Frontal cortex (tissue), 3 donors: ENCODE measurements at regions not wholly inside any gene's neighbourhood (a gene's known extent, or its start where the extent isn't known, plus 50 kb on each side); places are given as distances from the start of the nearest gene placed in this dataset.
A peak's percentile ranks its signal among the peaks of the same experiment; 100 is the strongest.

ENCODE experiments used
- DNase-seq, 2 donors: peaks; one replicate each; pipeline ENCODE4 v3.0.0; 2012; ENCODE audit warnings: low spot score in 2 of 2
- FAIRE-seq: peaks from 2 replicates; lab custom pipeline; 2012; peaks lifted over from hg19 to GRCh38; lab: Jason Lieb, UNC
- donor health status: control.
- donor health status: control.
- donor health status: control.

DNA sequence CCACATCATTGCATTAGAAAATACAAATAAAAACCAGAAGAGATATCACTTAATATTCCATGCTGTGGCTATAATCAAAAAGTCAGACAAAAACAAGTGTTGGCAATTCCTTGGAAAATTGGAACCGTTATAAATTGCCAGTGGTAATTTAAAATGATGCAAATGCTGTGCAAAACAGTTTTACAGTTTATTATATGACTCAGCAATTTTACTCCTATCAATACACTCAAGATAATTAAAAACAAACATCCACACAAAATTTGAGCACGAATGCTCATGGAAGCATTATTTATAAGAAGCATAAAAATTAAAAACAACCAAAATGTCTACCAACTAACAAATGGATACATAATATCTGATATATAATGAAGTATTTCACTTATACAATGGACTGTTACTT lies 728.8 kb downstream of the CBLN2 start:
- no peak for DNase-seq
- no peak for FAIRE-seq

DNA sequence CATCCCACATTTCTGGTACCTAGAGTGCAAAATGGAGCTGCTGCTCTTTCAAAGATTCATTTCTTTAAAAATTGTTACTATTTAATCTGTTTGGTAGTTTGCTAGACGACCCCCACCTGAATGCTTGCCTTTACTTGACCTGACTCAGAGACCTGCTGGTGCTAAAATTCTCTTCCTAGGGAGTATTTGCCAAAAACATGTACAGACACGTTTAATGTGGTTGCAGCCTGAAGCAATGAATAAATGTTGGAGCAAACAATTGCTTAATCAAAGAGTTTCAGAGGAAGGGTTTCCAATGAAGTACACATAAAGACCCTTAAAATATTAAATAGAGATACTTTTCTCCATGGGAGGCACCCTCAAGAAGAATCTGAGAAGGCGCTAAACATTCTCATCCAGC lies 734.4 kb downstream of the CBLN2 start:
- DNase-seq (no peak), FAIRE-seq (no peak)

DNA sequence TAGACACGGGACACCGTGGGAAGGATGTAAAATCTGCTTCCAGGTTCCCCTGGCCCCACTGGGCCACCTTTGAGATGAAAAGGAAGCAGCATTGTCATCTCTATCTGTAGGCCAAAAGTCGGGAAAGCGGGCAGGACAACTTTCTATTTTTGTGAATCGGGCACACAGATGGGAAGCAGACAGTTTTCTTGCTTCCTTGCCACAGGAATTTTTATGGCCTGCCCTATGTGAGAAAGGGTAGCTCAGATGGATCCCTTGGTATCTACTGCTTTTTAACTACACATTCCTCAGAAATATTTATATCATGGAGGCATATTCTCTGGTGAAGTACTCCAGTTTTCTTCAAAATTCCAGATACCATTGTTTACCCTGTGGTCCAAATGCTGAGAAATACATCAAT lies 735.5 kb downstream of the CBLN2 start:
- no peak for FAIRE-seq
- no peak for DNase-seq

DNA sequence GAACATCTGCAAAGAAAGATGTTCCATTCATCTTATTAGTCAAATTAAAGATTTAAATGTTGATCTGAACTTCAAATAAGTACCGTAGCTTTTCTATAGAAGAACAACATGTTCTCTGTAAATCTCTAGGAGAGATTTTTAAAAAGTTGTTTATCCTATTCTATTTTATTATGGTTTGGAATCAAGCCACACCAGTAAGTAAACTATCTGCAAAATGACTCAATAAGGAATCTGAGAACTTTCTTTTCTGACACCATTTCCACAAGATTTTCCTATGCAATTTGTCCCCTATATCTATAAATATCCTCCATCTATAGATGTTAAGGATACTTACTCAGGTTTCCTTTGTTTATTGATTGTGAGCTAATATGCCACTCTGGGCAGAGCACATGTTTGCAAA lies 736.6 kb downstream of the CBLN2 start:
- no peak for FAIRE-seq
- no peak for DNase-seq

DNA sequence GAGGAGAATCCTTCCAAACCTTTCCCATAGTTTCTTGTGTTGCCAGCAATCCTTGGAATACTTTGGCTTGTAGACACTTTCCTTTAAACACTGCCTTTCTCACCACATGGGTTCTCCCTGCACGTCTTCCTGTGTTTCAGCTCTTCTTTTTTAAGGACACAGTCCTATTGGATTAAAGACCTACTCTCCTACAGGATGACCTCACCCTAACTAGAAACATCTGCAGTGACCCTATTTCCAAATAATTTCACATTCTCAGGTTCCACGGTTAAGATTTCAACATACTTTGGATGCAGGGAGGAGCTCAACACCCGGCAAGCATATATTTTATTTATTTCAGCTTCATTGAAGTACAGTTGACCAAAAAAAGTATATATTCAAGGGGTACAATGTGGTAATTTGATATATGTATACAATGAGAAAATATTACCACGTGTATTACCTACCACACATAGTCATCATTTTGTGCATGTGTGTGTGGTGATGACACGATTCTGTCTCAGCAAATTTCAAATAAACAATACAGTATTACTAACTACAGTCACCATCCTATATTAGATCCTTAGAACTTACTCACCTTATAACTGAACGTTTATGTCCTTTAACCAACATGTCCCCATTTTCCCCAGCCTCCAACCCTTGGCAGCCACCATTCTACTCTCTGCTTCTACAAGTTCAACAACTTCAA lies 745.0 kb downstream of the CBLN2 start:
- FAIRE-seq (no peak), DNase-seq (no peak)

DNA sequence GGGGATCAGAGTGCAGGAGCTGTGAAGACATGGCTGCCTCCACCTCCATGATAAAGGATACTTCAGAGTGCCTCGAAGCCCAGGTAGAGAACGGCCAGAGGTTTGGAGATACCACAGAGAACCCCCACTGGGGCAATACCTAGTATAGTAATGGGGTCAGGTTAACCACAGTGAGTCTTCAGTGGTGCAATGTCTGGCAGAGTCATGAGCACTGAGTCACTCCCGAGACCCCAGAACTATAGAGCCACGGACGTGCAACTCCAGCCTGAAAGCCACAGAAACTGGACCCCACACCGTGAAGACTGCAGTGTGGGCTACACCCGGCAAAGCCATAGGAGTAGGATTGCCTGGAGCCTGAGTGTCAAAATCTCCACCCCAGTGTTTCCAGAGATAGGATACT lies 746.6 kb downstream of the CBLN2 start:
- no peak for FAIRE-seq

DNA sequence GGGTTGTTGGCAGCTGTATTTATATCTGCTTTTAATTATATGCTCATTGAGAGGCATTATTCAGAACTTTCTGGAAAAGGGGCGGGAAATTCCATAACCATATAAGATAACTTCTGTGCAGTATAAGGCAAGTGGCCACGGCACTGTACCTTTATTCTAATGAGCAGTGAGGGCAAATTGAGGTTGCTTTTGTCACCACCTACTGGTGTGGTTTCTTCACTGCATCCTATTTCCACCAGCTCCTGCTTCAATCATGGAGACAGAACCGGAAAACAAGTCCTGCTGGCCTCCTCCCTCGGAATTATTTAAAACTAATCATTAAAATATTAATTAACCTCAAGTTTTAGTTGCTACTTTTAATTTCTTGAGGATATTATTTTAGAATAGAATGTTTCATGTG lies 759.4 kb downstream of the CBLN2 start:
- no peak for DNase-seq
- no peak for FAIRE-seq

More for the DNA sequence above, 746.6 kb downstream of the CBLN2 start:
- DNase-seq, result no peak

DNA sequence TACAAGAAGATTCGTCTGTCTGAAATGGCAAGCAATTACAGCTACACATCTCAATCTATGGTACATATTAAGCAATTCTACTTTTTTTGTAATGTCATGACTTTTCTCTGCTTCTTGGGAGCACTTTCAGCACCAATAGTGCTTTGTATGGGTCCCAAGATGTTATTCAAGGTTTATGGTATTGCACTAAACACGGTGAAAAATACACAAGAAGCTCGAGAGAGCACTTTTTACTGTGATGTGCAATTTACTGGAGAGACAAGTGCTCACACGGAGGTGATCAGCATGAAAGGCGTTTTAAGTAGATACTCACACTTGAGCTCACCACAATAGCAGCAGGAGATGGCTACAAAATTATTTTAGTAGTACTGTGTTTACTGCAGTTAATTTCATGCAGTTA lies 783.6 kb downstream of the CBLN2 start:
- FAIRE-seq, result no peak
- no peak for DNase-seq

DNA sequence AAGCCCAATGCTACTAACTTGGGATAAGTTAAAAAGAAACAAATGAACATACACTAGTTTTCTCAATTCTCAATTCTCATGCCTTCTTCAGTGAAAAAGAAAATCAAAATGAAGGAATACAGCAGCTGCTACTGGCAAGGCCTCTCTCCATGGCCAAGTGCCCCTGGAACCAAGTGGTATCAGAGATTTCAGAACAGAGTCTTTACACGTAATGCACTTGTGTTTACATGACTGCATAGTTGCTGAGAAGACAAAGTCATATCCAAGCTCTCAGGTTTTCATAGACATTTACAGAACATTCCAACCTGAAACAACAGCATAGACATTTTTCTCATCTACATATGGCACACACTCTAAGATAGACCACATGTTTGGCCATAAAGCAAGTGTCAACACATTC lies 789.9 kb downstream of the CBLN2 start:
- DNase-seq, result no peak

DNA sequence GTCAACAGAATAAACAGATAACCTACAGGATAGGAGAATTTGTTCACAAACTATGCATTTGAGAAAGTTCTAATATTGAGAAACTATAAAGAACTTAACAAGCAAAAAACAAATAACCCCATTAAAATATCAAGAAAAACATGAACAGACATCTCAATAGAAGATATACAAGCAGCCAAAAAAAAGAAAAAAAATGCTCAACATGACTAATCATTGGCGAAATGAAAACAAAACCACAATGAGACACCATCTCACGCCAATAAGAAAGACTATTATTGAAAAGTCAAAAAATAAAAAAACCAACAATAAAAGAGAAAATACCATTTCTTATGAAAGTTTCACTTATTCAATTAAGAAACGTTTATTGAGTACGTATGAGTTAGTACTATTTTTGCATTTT lies 800.5 kb downstream of the CBLN2 start:
- peak; percentile 58 for FAIRE-seq

More for the DNA sequence above, 789.9 kb downstream of the CBLN2 start:
- no peak for FAIRE-seq

DNA sequence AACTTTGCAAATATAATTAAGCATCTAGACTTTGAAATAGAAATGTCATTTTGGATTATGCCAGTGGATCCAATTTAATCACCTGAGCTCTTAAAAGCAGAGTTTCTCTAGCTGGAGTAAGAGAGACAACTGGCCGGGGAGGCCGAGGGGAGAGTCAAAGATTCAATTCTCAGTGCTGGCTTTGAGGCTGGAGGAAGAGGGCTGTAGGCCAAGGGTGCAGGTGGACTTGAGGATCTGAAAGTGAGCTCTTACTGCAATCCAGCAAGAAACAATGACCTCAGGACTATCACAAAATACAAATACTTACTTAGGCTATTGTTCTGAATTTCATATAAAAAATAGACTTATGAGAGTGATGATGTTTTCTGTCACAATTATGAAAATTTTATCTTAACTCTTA lies 814.5 kb downstream of the CBLN2 start:
- FAIRE-seq (no peak), DNase-seq (no peak)

More for the DNA sequence above, 800.5 kb downstream of the CBLN2 start:
- DNase-seq, result no peak

DNA sequence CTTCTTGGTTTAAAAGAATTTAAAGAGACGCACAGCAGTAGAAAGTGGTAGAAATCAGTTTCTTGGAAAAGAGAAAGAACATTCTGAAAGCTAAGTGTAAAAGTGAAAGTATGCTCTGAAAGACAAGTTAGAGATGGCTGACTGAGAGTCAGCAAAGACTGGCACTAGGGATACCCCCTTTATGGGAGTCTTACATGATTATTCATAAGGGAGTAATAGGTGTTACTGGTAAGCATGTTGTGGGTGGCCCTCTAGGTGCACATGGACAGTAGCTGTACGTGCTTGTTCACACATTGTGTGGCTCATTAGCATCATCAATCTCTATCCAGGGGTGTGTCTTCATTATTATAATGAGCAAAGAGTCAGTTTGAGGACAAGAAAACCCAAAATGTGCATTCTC lies 816.2 kb downstream of the CBLN2 start:
- no peak for FAIRE-seq
- DNase-seq, result no peak

DNA sequence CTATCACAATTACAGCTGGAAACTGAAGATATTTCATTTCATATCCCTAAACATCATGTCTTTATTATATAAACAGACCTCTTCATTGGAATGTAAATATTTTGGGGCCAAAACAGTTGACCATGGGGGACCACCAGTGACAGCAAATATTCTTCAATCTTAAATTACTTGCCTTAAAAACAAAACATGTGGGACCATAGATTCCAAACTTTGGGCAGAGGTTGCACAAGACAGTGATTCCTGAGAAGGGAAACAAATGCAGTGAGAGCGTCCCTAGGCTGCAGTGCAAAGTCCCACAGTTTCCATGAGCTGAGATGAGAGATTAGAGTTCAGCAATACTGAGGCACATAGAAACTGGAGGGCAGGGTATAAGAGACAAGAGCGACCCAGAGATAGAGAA lies 818.9 kb downstream of the CBLN2 start:
- DNase-seq (no peak), FAIRE-seq (no peak)

DNA sequence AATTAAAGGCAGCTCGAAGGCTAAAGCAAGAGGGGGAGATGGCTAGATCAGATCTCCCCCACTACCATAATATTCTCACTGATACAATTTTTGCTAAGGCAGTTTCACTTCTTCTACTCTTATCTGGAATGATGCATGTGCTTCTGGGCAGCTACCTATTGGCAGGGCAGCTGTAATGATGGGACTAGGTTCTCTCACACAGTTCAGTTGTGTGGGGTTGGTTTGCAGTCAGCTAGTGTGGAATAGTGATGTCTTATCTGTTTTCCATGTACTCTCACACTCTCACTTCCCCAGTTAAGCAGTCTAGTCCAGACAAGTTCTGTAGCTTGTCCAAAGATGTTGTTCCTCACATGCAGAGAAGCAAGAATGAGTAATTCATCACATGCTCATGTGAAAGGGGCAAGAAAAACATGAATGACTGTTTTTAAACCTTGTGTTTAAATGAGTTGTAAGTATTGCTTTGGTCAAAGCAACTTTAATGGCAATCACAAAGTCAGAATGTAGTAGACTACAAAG lies 836.1 kb downstream of the CBLN2 start:
- FAIRE-seq (no peak), DNase-seq (no peak)

DNA sequence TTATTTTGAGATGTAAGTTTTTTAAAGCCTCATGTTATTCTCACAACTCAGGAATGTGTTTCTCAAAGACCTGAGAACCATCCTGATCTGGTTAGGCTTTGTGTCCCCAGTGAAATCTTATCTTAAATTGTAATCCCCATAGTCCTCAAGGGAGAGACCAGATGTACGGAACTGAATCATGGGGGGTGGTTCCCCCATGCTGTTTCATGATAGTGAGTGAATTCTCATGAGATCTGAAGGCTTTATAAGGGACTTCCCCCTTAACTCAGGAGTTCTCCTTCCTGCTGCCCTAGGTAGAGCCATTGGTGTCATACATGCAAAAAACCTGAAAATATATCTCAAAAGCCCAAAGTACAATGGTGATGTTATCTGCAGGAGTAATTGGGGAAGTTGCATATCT lies 836.7 kb downstream of the CBLN2 start:
- no peak for FAIRE-seq
- DNase-seq, result no peak

DNA sequence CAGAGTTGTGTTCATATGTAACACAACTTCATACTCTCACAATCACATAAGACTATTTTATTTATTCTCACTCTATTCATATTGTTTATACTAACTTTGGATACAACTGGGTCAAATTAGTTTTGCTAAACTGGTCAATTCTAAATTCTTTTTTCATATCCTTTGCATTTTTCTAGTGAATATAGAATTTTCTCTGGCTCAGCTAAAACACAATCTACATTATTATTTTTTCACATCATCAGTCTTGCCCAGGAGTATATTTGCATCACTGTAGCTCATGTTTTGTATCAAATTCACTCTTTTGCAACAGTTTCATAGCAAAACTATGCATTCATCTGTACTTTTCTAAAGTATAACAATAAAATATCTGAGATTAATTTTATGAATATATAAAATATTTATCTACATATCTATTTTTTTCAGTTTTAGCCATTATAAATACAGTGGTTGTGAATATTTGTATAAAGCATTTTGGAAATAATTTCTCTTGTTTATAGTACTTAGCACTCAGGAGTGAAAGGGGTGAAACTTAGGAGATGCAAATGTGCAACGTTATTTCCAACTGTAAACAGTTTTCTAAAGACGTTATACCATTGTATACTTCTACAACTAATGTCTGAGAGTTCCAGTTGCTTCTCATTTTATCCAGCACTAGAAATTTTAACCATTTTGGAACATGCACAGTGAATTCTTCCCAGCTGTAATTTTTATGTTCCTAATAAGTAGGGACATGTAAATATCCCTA lies 854.6 kb downstream of the CBLN2 start:
- no peak for DNase-seq
- FAIRE-seq, result no peak

DNA sequence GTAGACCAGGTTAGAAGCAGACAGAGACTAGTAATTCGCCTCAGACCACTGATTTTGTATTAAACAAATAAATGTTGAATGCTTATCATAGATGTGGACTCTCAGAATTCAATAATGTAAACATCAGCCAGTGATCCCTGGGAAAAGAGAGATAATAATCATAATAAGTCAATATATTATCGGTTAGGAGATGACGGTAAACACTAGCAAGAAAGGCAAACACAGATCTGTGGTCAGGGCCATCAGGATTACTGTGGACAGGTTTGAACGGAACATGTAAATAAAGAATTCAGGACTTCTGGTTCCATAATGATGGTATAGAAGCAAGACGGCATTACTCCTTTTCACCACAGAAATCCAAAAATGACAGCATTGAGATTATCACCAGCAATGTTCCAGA lies 861.6 kb downstream of the CBLN2 start:
- FAIRE-seq (no peak), DNase-seq (no peak)

DNA sequence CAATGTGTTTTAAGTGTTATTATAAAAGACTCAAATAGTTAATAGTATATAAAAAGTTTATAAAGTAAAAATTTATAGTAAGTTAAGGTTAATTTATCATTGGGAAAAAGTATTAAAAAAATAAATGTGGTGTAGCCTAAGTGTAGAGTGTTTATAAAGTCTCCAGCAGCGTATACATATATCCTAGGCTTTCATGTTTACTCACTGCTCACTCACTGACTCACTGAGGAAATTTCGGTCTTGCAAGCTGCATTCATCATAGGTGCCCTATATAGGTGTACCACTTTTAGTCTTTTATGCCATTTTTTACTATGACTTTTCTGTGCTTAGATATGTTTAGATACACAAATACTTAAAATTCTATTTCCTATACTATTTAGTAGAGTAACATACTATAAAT lies 866.0 kb downstream of the CBLN2 start:
- DNase-seq, result no peak

DNA sequence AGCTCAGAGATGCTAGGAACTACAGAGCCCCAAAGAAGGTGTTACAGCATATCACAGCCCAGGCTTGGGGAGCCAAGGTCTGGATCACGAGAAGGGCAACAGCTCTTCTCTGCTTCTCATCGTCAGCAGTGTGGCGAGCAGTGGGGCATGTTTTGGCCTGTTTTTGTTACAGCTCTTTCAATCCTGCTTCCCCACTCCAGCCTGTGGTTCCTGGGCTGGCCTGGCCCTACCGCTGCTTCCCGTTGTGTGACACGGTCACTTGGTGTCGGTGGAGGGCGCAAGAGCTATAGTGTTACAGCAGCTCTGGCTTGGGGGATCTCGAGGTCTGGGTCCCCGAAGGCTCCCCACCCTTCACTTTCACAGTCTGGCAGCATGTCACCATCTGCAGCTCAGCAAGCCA lies 870.2 kb downstream of the CBLN2 start:
- no peak for DNase-seq
- FAIRE-seq, result no peak

More for the DNA sequence above, 866.0 kb downstream of the CBLN2 start:
- peak; percentile 58 for FAIRE-seq

DNA sequence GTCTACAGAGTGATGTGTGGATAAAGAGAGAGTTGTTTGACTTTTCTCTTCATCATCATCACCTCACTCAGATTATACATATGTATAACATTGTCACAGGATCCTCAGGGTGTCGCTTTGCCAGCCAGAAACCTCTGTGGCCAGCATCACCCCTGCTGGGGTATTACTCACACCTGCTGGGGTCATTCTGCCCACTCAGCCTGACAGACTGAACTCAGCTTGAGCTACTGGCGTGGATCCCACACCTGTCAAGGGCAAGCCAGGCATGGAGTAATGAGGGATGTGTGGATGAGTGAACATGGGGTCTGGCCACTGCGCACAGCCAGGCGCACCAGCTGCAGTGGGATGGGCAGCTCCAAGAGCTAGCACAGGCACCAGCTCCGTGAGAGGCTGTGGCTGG lies 870.6 kb downstream of the CBLN2 start:
- DNase-seq (no peak), FAIRE-seq (no peak)

DNA sequence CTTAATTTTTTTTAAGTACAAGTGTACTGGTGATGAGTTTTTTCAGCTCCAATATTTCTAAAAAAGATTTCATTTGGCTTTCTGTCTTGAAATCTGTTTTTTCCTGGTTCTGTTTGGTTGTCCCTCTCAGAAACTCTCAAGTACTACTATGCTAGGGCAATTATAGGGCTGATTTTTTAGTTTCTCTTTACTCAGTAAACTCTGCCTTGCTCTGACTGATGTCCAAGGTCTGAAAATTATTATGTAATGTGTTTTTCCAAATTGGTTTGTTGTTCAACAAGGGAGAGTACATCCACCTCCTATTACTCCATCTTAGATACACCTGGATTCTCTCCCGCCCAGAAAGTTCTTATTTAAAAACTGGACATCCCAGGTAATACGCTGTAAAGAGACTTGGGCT lies 877.7 kb downstream of the CBLN2 start:
- no peak for FAIRE-seq
- no peak for DNase-seq

DNA sequence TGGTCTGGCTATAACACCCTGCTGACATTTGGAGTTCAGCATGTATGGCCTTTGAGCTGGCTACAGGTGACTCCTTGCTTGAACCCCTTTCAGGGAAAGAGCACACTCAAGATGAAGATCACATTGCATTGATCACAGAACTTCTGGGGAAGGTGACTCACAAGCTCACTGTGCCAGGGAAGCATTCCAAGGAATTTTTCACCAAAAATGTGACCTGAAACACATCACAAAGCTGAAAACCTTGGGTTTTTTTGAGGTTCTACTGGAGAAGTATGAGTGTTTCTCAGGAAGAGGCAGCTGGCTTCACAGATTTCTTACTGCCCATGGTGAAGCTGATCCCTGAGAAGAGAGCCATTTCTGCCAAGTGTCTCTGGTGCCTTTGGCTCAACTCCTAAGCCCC lies 879.0 kb downstream of the CBLN2 start:
- FAIRE-seq (no peak), DNase-seq (no peak)
